ENCODE measurements at regions not wholly inside any gene's neighbourhood (a gene's known extent, or its start where the extent isn't known, plus 50 kb on each side); places are given as distances from the start of the nearest gene placed in this dataset.

GRCh38 chr22:48333323-48333763, 1494.3 kb downstream of the BRD1 start:
- TF ChIP-seq CTCF (conservative IDR thresholded peaks at IDR 0.05; ENCODE audit: low read length) (no peak), EZH2phosphoT487 (IDR thresholded peaks at IDR 0.05; ENCODE audit: borderline replicate concordance) (no peak)
